GM10266 (cell line): ENCODE measurements at regions not wholly inside any gene's neighbourhood (a gene's known extent, or its start where the extent isn't known, plus 50 kb on each side); places are given as distances from the start of the nearest gene placed in this dataset.

Experiments used
- DNase-seq: peaks from one replicate; pipeline ENCODE4 v3.0.0; 2012; ENCODE audit errors: extremely low spot score
- CTCF ChIP-seq: IDR thresholded peaks from 2 replicates; pipeline ENCODE4 v1.5.1; 2012; ENCODE audit warnings: mild to moderate bottlenecking, low read depth; ENCODE audit not compliant: control insufficient read depth, insufficient read depth; ENCODE audit errors: missing control alignments

DNA sequence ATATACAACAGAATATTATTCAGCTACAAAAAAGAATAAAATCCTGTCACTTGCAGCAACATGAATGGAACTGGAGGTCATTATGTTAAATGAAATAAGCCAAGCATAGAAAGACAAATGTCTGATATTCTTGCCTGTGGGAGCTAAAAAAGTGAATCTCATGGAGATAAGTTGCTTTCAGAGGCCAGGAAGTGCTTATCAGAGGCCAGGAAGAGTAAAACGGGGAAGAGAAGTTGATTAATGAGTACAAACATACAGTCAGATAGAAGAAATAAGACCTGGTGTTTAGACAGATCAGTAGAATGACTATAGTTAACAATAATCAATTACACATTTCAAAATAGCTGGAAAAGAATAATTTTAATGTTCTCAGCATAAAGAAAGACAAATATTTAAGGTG is 54.4 kb upstream of the CPHXL start:
- no peak for DNase-seq
- no peak for TF ChIP-seq CTCF

- TF ChIP-seq CTCF, result no peak
- DNase-seq, result no peak
Observed at GRCh38 chr16:75781683-75782343, 55.5 kb upstream of the CPHXL start.

- DNase-seq, result no peak
- no peak for TF ChIP-seq CTCF
Observed at GRCh38 chr16:75787440-75787839, 61.1 kb upstream of the CPHXL start.

DNA sequence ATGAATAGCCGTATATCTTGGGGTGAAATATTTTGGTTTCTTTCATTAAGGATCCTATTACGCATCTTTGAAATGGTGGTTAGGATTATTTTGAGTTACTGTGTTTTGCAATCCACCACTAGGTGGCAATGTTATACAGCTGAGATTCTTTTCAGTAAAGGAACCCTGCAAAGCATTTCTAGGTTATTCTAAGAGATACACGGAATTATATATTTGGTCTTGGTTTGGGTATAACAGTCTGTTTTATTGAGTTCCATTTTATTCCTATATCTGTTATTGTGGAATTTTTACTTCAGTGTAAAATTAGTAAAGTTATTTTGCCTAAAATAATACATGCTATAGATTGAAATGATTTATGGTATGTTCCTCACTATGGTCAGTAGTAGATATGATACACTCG is 62.9 kb upstream of the CPHXL start:
- TF ChIP-seq CTCF, result peak; percentile 74
- DNase-seq, result peak; percentile 46

GRCh38 chr16:75792771-75793492 is 66.6 kb upstream of the CPHXL start:
- no peak for TF ChIP-seq CTCF
- no peak for DNase-seq

DNA sequence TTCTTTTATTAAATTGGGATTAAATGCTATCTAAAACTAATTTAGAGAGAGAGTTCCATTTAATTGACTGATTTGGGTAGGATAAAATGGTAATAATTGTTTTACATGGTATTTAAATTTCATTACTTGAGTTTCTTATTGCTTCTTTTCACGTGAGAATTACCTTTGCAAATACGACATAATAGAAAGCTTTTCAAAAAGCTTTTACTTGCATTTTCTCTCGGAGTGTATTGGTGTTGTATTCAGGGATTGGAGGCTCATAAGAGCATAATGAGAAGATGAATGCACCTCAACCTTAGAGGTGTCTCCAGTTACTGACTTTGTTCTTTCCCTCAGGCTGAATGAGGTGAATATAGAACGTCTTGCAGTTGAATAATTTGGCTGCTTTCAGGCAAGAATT is 67.4 kb upstream of the CPHXL start:
- no peak for TF ChIP-seq CTCF

DNA sequence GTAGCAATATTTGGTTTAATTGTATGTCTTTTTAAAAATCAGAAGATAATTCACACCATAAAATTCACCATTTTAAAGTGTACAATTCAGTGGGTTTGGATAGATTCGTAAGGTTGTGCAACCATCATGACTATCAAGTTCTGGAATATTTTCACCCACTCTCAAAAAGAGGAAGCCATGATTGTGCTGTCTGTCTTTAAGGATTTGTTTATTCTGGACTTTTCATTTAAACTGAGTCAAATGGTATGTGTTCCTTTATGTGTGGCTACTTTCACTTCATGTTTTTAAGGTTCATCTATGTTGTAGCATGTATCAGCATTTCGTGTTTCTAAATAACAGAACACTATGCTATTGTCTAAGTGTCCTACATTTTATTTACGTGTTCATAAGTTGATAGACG is 68.1 kb upstream of the CPHXL start:
- TF ChIP-seq CTCF, result no peak
- no peak for DNase-seq

More for the DNA sequence above, 67.4 kb upstream of the CPHXL start:
- DNase-seq, result no peak
